ENCODE measurements at regions not wholly inside any gene's neighbourhood (a gene's known extent, or its start where the extent isn't known, plus 50 kb on each side); places are given as distances from the start of the nearest gene placed in this dataset.

GRCh38 chr5:105057893-105058292 lies 1495.3 kb upstream of the NUDT12 start:
- Histone ChIP-seq H2AFZ (ENCODE audit: low read length) (no peak overlapping the region), H3K18ac (ENCODE audit: insufficient read length, low read depth, low read length) (no peak overlapping the region), H3K27ac (ENCODE audit: insufficient read length, low read depth, low read length) (no peak overlapping the region), H3K9ac (ENCODE audit: extremely low read depth, insufficient read length, low read length) (no peak overlapping the region), H4K20me1 (ENCODE audit: control insufficient read depth, insufficient read depth, insufficient read length) (no peaks in the 10 kb centered on the region), H3K4me1 (ENCODE audit: insufficient read depth, low read length) (no peaks in the 10 kb centered on the region), H4K8ac (replicated peaks; ENCODE audit: insufficient read length, low read depth, low read length) (no peak overlapping the region), H3K4me2 (ENCODE audit: insufficient read depth, insufficient read length, low read length) (no peak overlapping the region), H3T11ph (ENCODE audit: low read length) (no peak overlapping the region), H2BK120ac (ENCODE audit: low read depth, low read length, poor library complexity, severe bottlenecking) (no peak overlapping the region), H3K79me2 (ENCODE audit: insufficient read depth, low read length) (no peaks in the 10 kb centered on the region), H4K91ac (ENCODE audit: insufficient read length, low read depth, low read length) (no peak overlapping the region), H2BK15ac (ENCODE audit: low read depth, low read length) (no peak overlapping the region), H2BK5ac (ENCODE audit: insufficient read length, low read length) (no peak overlapping the region), H3K23ac (ENCODE audit: insufficient read length, low read depth, low read length) (no peak overlapping the region), H3K23me2 (ENCODE audit: insufficient read length, low read depth, low read length, poor library complexity, severe bottlenecking) (no peaks in the 10 kb centered on the region), H3K4ac (ENCODE audit: low read depth, low read length) (no peak overlapping the region), H3K56ac (ENCODE audit: insufficient read length, low read depth, low read length) (no peak overlapping the region), H3K79me1 (ENCODE audit: insufficient read depth, low read depth, low read length, poor library complexity, severe bottlenecking) (no peaks in the 10 kb centered on the region), H4K5ac (ENCODE audit: insufficient read length, low read depth, low read length) (no peak overlapping the region), H3K27me3 (ENCODE audit: insufficient read depth, low read length) (no peaks in the 10 kb centered on the region), H3K14ac (ENCODE audit: insufficient read depth, low read length) (no peak overlapping the region; the same call in 1 of the 2 replicates), H2AK5ac (ENCODE audit: insufficient read length, low read length) (no peak overlapping the region), H2BK20ac (ENCODE audit: low read depth, low read length, poor library complexity, severe bottlenecking) (no peak overlapping the region), H2BK12ac (ENCODE audit: insufficient read length, low read depth, low read length) (no peak overlapping the region), H3K9me3 (ENCODE audit: control insufficient read depth, low read depth, low read length) (peaks cover 5% of the 10 kb centered on the region)
- Mint-ChIP-seq H3K4me1 (no peaks in the 10 kb centered on the region), H3K27ac (no peak overlapping the region), H3K4me3 (no peak overlapping the region), H3K36me3 (ENCODE audit: insufficient read depth in 1 of 3, low read depth in 3 of 3) (peaks cover 0 to 15% (median 5%) of the 10 kb centered on the region in 3 experiments; a peak in 4 of 7 replicates), H3K27me3 (ENCODE audit: low read depth) (no peaks in the 10 kb centered on the region), H3K9me3 (peaks cover 10 to 17% of the 10 kb centered on the region in 2 experiments)
- no CpG with 5 or more reads among the region's 1 CpG for WGBS (ENCODE audit: extremely low coverage, insufficient read length, low lambda C conversion rate)
- DNase-seq, result no peak
- no peak for TF ChIP-seq CTCF (conservative IDR thresholded peaks at IDR 0.05)
